ENCODE measurements at regions not wholly inside any gene's neighbourhood (a gene's known extent, or its start where the extent isn't known, plus 50 kb on each side); places are given as distances from the start of the nearest gene placed in this dataset.

DNA sequence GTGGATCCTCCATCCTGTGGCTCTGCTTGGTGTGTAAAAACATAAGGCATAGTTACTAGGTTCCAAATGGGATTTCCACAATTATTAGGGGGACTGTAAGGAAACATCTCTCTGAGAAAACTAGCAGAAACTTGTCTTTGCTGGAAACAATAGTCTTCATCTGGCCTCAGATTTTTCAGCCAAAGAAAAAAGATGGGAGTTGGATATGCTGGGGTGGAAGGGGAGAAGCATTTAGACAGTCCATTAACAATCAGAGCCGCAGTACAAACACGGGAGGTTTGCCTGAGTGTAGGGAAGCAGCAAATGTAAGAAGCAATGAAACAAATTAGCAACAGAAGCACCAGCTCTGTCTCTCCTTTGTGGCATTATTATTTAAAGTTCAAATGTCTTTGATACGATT is 402.7 kb upstream of the ZNF608 start:
- Histone ChIP-seq H3K27me3 (ENCODE audit: insufficient read depth, insufficient read length) (no peaks in the 10 kb centered on the region), H3K9me3 (ENCODE audit: insufficient read depth, low read length) (no peaks in the 10 kb centered on the region), H3K9ac (ENCODE audit: insufficient read length, low read depth) (no peak overlapping the region), H3K4me1 (ENCODE audit: insufficient read depth, insufficient read length) (no peaks in the 10 kb centered on the region), H3K36me3 (ENCODE audit: insufficient read depth, insufficient read length, low read length) (no peaks in the 10 kb centered on the region), H3K4me3 (ENCODE audit: insufficient read length, low read depth) (no peak overlapping the region)
- no peak for DNase-seq (ENCODE audit: low read depth, low spot score)
- TF ChIP-seq YY1 (IDR thresholded peaks at IDR 0.05; ENCODE audit: insufficient read depth, insufficient read length) (no peak), ZNF274 (IDR thresholded peaks at IDR 0.05; ENCODE audit: low read depth, low read length) (no peak), SUZ12 (IDR thresholded peaks at IDR 0.05; ENCODE audit: extremely low read depth, insufficient read depth, insufficient read length) (no peak)

DNA sequence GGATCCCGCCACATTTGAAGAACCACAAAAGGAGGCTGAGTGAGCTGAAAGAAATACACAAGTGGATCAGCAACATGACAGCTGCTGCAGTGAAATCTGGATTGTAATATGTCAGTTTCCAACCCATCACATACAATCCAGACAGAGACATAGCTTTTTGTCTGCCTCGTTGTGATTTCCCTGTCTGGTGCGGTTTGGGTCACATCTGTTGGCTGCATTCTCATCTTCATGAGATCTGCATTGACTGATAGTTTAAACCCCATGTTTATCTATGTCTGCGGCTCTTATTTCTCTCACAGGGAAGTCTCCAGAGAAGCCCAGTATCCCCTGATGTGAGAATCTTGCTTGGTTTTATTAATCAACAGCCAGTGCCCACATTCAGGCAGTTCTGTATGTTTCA is 403.1 kb upstream of the ZNF608 start:
- TF ChIP-seq ZNF274 (IDR thresholded peaks at IDR 0.05; ENCODE audit: low read depth, low read length) (no peak), SUZ12 (IDR thresholded peaks at IDR 0.05; ENCODE audit: extremely low read depth, insufficient read depth, insufficient read length) (no peak), YY1 (IDR thresholded peaks at IDR 0.05; ENCODE audit: insufficient read depth, insufficient read length) (no peak)
- H3K4me3 ChIP-seq (ENCODE audit: insufficient read length, low read depth) = no peak overlapping the region
- no peaks in the 10 kb centered on the region for H3K4me1 ChIP-seq (ENCODE audit: insufficient read depth, insufficient read length)
- no peak overlapping the region for H3K9ac ChIP-seq (ENCODE audit: insufficient read length, low read depth)
- H3K9me3 ChIP-seq (ENCODE audit: insufficient read depth, low read length) = no peaks in the 10 kb centered on the region
- no peaks in the 10 kb centered on the region for H3K27me3 ChIP-seq (ENCODE audit: insufficient read depth, insufficient read length)
- no peak for DNase-seq (ENCODE audit: low read depth, low spot score)
- H3K36me3 ChIP-seq (ENCODE audit: insufficient read depth, insufficient read length, low read length) = no peaks in the 10 kb centered on the region

DNA sequence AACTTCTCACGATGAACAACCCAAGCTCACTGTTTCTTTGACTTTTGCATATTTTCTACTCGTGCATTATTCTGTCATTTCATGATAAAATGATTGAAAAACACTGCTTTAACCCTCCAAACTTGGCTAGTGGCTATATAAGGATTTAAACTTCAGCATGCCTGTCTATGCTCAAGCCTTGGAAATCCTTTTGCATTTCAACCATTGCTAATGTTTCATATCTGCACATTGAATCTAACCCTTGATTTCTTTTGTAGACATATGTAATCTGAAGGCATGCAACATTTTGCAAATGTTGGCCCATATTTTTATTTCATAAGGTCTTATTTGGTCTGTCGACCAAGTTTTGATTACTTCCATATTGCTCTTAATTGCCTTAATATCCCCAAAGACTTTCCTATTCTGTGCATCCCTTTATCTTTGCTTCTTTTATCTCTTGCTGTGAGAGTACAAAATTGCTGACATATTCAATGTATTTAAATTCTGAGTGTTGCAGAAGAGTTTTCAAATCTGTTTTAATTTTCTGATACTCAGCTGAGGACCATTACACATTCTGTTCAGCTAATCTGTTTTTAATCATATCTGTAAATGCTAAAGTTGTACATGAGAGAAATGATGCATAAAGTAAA is 403.7 kb upstream of the ZNF608 start:
- no peaks in the 10 kb centered on the region for H3K9me3 ChIP-seq (ENCODE audit: insufficient read depth, low read length)
- no peak overlapping the region for H3K4me3 ChIP-seq (ENCODE audit: insufficient read length, low read depth)
- TF ChIP-seq SUZ12 (IDR thresholded peaks at IDR 0.05; ENCODE audit: extremely low read depth, insufficient read depth, insufficient read length) (no peak), ZNF274 (IDR thresholded peaks at IDR 0.05; ENCODE audit: low read depth, low read length) (no peak), YY1 (IDR thresholded peaks at IDR 0.05; ENCODE audit: insufficient read depth, insufficient read length) (no peak)
- H3K27me3 ChIP-seq (ENCODE audit: insufficient read depth, insufficient read length) = no peaks in the 10 kb centered on the region
- DNase-seq (ENCODE audit: low read depth, low spot score) = no peak
- H3K4me1 ChIP-seq (ENCODE audit: insufficient read depth, insufficient read length) = no peaks in the 10 kb centered on the region
- no peaks in the 10 kb centered on the region for H3K36me3 ChIP-seq (ENCODE audit: insufficient read depth, insufficient read length, low read length)
- no peak overlapping the region for H3K9ac ChIP-seq (ENCODE audit: insufficient read length, low read depth)

DNA sequence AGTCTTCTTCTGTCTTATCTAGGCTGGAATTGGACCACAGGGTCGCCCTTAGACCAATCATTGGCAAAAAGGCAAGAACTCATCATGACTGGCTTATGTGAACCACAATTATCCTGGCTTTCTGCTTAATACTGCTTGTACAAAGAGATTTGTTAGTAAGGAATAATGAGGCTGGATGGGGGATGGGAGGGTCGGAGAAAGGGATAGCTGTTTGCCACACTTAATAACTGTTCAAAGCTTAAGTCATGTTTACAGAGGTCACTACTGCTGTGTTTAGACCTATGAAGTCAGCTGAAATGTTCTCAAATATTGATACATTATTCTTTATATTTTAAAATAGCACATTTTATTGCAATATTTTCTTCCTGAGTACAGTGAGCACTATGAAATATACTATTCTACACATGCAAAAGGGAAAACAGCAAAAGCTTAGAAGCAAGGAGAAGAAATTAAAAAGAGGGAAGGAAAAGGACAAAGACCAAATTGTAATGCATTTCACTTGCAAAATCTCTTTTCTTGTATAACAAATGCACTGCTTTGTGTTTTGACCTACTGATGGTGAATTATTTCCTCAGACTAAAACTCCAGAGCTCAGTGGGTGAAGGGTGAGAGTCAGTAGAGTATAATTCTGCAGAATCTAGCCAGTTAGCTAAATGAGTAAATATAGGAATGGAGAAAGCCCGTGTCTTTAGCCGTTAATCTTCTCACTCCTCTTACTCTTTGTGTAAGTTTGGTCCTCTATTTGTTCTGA is 404.9 kb upstream of the ZNF608 start:
- H3K9ac ChIP-seq (ENCODE audit: insufficient read length, low read depth) = no peak overlapping the region
- no peak for DNase-seq (ENCODE audit: low read depth, low spot score)
- no peaks in the 10 kb centered on the region for H3K27me3 ChIP-seq (ENCODE audit: insufficient read depth, insufficient read length)
- no peaks in the 10 kb centered on the region for H3K9me3 ChIP-seq (ENCODE audit: insufficient read depth, low read length)
- no peak for TF ChIP-seq ZNF274 (IDR thresholded peaks at IDR 0.05; ENCODE audit: low read depth, low read length)
- TF ChIP-seq YY1 (IDR thresholded peaks at IDR 0.05; ENCODE audit: insufficient read depth, insufficient read length) = no peak
- no peak for TF ChIP-seq SUZ12 (IDR thresholded peaks at IDR 0.05; ENCODE audit: extremely low read depth, insufficient read depth, insufficient read length)
- no peaks in the 10 kb centered on the region for H3K4me1 ChIP-seq (ENCODE audit: insufficient read depth, insufficient read length)
- no peaks in the 10 kb centered on the region for H3K36me3 ChIP-seq (ENCODE audit: insufficient read depth, insufficient read length, low read length)
- H3K4me3 ChIP-seq (ENCODE audit: insufficient read length, low read depth) = no peak overlapping the region

DNA sequence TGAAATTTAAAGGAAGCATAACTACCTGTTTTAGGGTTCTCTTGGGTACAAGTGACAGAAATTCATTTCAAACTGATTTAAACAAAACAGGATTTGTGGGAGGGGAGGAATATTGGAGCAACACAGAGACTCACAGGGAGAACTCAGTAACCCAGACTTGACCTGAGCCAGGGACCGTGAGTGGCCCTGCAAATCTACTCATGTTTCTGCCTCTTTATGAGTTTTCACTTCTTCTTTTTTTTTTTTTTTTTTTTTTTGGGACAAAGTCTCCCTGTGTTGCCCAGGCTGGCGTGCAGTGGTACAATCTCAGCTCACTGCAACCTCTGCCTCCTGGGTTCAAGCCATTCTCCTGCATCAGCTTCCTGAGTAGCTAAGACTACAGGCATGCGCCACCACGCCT is 405.6 kb upstream of the ZNF608 start:
- Histone ChIP-seq H3K36me3 (ENCODE audit: insufficient read depth, insufficient read length, low read length) (no peaks in the 10 kb centered on the region), H3K4me3 (ENCODE audit: insufficient read length, low read depth) (no peak overlapping the region), H3K9ac (ENCODE audit: insufficient read length, low read depth) (no peak overlapping the region), H3K27me3 (ENCODE audit: insufficient read depth, insufficient read length) (no peaks in the 10 kb centered on the region), H3K4me1 (ENCODE audit: insufficient read depth, insufficient read length) (no peaks in the 10 kb centered on the region), H3K9me3 (ENCODE audit: insufficient read depth, low read length) (no peaks in the 10 kb centered on the region)
- TF ChIP-seq SUZ12 (IDR thresholded peaks at IDR 0.05; ENCODE audit: extremely low read depth, insufficient read depth, insufficient read length) = no peak
- TF ChIP-seq ZNF274 (IDR thresholded peaks at IDR 0.05; ENCODE audit: low read depth, low read length) = no peak
- TF ChIP-seq YY1 (IDR thresholded peaks at IDR 0.05; ENCODE audit: insufficient read depth, insufficient read length) = no peak
- DNase-seq (ENCODE audit: low read depth, low spot score) = no peak

DNA sequence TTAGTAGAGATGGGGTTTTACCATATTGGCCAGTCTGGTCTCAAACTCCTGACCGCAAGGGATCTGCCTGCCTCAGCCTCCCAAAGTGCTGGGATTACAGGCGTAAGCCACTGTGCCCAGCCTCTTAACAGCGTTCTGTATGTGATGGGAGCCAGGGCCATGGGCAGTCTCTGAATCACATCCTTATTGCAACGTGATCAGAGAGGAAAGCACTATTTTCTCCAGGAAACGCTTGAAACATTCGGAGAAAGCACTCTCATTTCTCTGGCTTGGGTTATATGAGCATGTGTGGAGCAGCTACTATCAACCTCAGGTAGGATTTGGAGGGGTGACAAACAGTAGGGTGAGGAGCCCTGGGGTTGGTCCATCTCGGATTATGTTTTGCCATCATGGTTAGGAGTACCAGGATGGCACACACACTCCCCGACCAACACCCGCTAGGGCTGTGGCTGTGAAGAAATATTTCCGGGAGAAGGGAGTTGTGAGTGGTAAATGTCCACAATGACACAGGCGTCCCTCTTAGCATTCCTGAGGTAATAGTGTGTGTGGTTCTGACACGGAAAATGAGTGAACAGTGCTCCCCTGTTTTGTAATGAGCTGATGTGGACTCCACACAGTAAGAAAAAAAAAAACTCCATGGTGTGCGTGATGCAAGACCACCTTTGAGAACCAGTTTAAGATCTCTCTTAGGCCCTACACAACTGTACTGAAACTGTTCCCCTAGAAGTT is 406.2 kb upstream of the ZNF608 start:
- Histone ChIP-seq H3K4me1 (ENCODE audit: insufficient read depth, insufficient read length) (no peaks in the 10 kb centered on the region), H3K4me3 (ENCODE audit: insufficient read length, low read depth) (no peak overlapping the region), H3K9me3 (ENCODE audit: insufficient read depth, low read length) (no peaks in the 10 kb centered on the region), H3K27me3 (ENCODE audit: insufficient read depth, insufficient read length) (no peaks in the 10 kb centered on the region), H3K9ac (ENCODE audit: insufficient read length, low read depth) (no peak overlapping the region), H3K36me3 (ENCODE audit: insufficient read depth, insufficient read length, low read length) (no peaks in the 10 kb centered on the region)
- no peak for DNase-seq (ENCODE audit: low read depth, low spot score)
- no peak for TF ChIP-seq ZNF274 (IDR thresholded peaks at IDR 0.05; ENCODE audit: low read depth, low read length)
- no peak for TF ChIP-seq SUZ12 (IDR thresholded peaks at IDR 0.05; ENCODE audit: extremely low read depth, insufficient read depth, insufficient read length)
- no peak for TF ChIP-seq YY1 (IDR thresholded peaks at IDR 0.05; ENCODE audit: insufficient read depth, insufficient read length)

DNA sequence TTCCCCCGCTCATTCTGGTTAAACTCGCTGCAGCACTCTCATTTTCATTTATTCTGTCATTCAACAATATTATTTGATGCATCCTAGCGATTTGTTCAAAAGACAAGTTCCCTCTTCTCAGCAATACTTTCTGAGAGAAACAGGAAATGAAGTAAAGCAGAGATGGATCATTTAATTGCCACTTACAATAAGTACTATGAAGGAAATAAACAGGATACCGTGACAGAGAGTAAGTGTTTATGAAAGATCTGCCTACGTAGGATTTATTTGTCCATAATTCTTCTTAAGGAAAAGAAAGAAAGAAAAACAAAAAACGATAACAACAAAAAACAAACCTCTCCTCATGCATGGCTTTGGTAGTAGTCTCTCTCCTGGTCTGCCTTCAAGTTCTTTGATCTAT is 406.8 kb upstream of the ZNF608 start:
- no peaks in the 10 kb centered on the region for H3K9me3 ChIP-seq (ENCODE audit: insufficient read depth, low read length)
- H3K9ac ChIP-seq (ENCODE audit: insufficient read length, low read depth) = no peak overlapping the region
- DNase-seq (ENCODE audit: low read depth, low spot score) = no peak
- H3K27me3 ChIP-seq (ENCODE audit: insufficient read depth, insufficient read length) = no peaks in the 10 kb centered on the region
- no peaks in the 10 kb centered on the region for H3K36me3 ChIP-seq (ENCODE audit: insufficient read depth, insufficient read length, low read length)
- no peaks in the 10 kb centered on the region for H3K4me1 ChIP-seq (ENCODE audit: insufficient read depth, insufficient read length)
- no peak overlapping the region for H3K4me3 ChIP-seq (ENCODE audit: insufficient read length, low read depth)
- TF ChIP-seq YY1 (IDR thresholded peaks at IDR 0.05; ENCODE audit: insufficient read depth, insufficient read length) = no peak
- no peak for TF ChIP-seq SUZ12 (IDR thresholded peaks at IDR 0.05; ENCODE audit: extremely low read depth, insufficient read depth, insufficient read length)
- no peak for TF ChIP-seq ZNF274 (IDR thresholded peaks at IDR 0.05; ENCODE audit: low read depth, low read length)
